Activated CD8-positive, alpha-beta T cell treated with anti-CD3 and anti-CD28 coated beads, Interleukin-2, amount 10 ng/mL, durations not matched to agents 7 days and 5 days (primary cell): ENCODE measurements at regions not wholly inside any gene's neighbourhood (a gene's known extent, or its start where the extent isn't known, plus 50 kb on each side); places are given as distances from the start of the nearest gene placed in this dataset.
"Not testable (repeated sequence)": the region's sequence is repeated elsewhere in the genome, so short reads cannot be mapped to it uniquely, and the experiment has no call there.

Experiments used
- ATAC-seq: fragments of 150-1000 bp; cut with Tn5 transposase; one replicate; pipeline ENCODE4 v1.10.0; 2021; ENCODE audit warnings: moderate library complexity
- CTCF ChIA-PET: fragments of 350-600 bp; sonication (Branson Sonifier 250); formaldehyde crosslinking; loops from one replicate; lab custom pipeline; 2021; ENCODE audit warnings: antibody characterized with exemption; lab: Charles Lee
- POLR2A ChIA-PET: fragments of 350-600 bp; sonication (Branson Sonifier 250); formaldehyde crosslinking; loops from one replicate; lab custom pipeline; 2021; ENCODE audit warnings: antibody characterized with exemption; lab: Charles Lee
- DNase-seq: peaks from one replicate; pipeline ENCODE4 v3.0.0-alpha.2; 2020
- H3K27ac Mint-ChIP-seq: one replicate; pipeline ENCODE4 v1.8.0; 2021; ENCODE audit warnings: mild to moderate bottlenecking, mixed read lengths
- H3K27me3 Mint-ChIP-seq: one replicate; pipeline ENCODE4 v1.8.0; 2021; ENCODE audit warnings: low read depth, mixed read lengths
- H3K36me3 Mint-ChIP-seq: one replicate; pipeline ENCODE4 v1.8.0; 2021; ENCODE audit warnings: low read depth, mixed read lengths
- H3K4me1 Mint-ChIP-seq: one replicate; pipeline ENCODE4 v1.8.0; 2021; ENCODE audit warnings: low read depth, mixed read lengths
- H3K4me3 Mint-ChIP-seq: one replicate; pipeline ENCODE4 v1.8.0; 2021; ENCODE audit warnings: mild to moderate bottlenecking, mixed read lengths
- H3K9me3 Mint-ChIP-seq: one replicate; pipeline ENCODE4 v1.8.0; 2022; ENCODE audit warnings: mixed read lengths; ENCODE audit not compliant: insufficient read depth

DNA sequence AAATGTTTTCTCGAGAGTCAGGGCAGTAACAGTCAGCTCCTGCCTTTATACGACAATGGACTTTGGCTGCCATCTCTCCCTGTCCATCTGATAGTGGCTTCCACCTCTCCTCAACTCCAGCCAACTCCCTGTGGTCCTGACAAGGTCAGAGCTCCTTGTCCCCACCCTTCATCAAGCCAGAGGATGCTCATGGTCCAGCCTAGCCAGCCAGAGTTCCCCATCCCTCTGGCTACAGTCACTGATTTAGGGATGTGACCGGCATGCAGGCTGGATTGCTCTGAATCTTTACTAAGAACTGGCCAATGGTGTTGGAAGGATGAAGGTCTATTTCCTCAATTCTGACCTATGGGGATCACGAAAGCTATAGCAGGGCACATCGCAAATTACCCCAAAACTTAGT, 156.1 kb downstream of the OR4M2 start:
- Mint-ChIP-seq H3K4me3 (no peak overlapping the region), H3K36me3 (no peaks in the 10 kb centered on the region), H3K4me1 (no peaks in the 10 kb centered on the region), H3K9me3 (no peaks in the 10 kb centered on the region), H3K27ac (no peak overlapping the region), H3K27me3 (peaks cover 10% of the 10 kb centered on the region)
- ATAC-seq, result no peak
- ChIA-PET POLR2A (no interaction called here), CTCF (no interaction called here)
- DNase-seq, result no peak

DNA sequence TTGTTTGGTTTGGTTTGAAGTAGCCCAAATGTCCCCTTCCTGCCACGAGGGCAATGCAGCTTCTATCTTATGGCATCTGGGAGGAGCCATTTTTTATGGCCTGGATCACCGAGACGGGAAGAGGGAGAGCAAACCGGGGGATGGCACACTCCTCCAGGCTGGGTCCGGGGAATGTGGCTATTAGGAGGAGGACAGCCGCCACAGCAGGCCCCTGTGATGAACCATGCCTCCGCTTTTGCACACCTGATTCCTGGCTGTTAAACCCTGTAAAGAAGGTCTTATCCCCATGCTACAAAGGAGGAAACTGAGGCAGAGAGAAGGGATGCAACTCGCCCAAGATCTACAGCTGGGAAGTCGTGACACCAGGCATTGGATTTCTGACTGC, 157.6 kb downstream of the OR4M2 start:
- ATAC-seq (no peak), DNase-seq (no peak)
- Mint-ChIP-seq H3K9me3 (no peaks in the 10 kb centered on the region), H3K27me3 (no peaks in the 10 kb centered on the region), H3K27ac (no peak overlapping the region), H3K36me3 (no peaks in the 10 kb centered on the region), H3K4me1 (no peaks in the 10 kb centered on the region), H3K4me3 (no peak overlapping the region)
- ChIA-PET CTCF (no interaction called here), POLR2A (no interaction called here)

DNA sequence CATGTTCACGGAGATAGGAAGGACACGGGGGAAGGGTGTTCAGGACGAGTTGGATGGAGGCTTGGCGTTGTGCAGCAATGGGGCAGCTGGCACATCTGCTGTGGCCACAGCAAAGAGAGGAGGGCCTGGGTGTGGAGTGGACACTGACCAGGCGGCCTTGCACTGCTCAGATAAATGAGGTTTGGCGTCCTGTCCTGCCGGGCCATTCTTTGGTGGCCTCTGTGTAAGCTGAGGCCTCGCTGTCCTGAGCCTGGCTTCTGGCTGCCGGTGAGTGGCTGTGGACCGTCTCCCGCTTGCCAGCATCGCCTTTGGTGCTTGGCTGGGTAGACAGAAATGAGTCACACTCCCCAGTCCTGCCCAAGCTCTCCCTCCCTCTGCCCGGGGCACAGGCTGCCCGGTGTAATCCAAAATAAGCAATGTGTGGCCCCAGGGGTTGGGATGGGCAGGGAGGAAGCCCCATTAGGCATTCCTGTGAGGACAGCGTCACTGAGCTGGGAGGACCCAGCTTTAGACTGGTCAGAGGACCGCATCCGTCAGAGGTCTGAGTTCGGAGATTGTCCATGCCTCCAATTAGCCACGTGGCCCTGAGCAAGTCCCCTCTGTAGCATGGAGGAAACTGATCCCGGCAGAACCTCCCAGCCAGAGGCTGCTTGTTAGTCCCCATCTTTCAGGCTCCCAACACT, 158.1 kb downstream of the OR4M2 start:
- DNase-seq, ATAC-seq, H3K27ac Mint-ChIP-seq, POLR2A ChIA-PET, H3K27me3 Mint-ChIP-seq, CTCF ChIA-PET, H3K4me1 Mint-ChIP-seq, H3K36me3 Mint-ChIP-seq, H3K4me3 Mint-ChIP-seq, H3K9me3 Mint-ChIP-seq: not testable (repeated sequence)

DNA sequence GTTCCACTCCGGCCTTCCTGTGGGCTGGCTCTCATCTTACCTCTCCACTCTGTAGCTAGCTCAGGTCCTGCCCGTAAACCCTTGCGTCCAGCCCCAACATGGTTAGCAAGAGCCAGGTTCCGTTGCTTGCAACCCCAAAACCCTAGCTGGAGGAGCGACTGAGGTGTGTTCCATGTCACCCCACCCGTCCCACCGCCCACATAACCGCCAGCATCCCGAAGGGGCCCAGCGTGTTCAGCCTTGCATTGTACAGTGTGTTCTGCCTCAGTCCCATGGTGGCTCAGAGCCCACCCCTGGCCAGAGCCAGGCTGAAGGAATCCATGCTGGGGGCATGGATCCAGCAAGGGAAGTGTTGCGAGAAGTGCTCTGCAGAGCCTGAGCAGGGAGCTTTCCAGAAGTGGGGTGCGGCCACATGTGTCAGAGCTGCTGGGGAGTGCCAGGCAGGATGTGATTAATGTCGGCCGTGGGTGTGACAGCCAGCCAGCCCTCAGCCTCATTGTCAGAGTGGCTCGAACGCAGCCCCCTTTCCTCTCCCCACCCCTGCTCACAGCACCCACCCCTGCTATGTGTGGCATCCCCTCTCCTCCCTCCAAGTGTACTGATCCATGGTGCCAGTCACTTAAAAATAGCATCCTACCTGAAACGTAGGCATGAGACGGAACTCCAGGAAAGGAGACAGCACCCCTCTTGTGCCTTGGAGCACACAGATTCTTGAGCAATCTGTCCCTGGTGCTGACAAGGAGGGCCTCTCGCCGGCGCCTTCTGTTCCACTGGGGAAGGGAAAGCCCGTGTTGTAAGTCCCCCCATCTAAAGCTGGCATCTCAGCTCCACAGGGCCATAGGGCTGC, 158.9 kb downstream of the OR4M2 start:
- H3K4me3 Mint-ChIP-seq, H3K27me3 Mint-ChIP-seq, CTCF ChIA-PET, POLR2A ChIA-PET, H3K36me3 Mint-ChIP-seq, H3K27ac Mint-ChIP-seq, DNase-seq, ATAC-seq, H3K4me1 Mint-ChIP-seq, H3K9me3 Mint-ChIP-seq: not testable (repeated sequence)

DNA sequence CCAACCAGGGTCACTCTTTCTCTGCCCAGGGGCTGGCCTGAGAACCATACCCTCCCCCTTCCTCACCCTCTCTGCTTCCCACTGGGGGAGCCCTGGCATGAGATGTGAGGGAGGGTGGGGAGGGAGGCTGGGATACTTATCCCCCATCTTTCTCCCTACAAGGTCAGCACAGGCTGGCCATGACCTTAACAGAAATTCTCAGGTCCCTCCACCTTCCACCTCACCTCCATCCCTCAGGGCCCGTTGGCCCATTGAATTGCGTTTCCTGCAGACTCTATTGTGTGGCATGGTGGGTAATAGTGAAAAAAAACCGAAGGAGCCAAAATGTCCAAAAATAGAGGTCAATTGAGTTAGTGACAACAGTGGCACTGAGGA, 159.5 kb downstream of the OR4M2 start:
- POLR2A ChIA-PET, result no interaction called here
- no peaks in the 10 kb centered on the region for H3K9me3 Mint-ChIP-seq
- no peaks in the 10 kb centered on the region for H3K4me1 Mint-ChIP-seq
- CTCF ChIA-PET, result no interaction called here
- DNase-seq (no peak), ATAC-seq (no peak)
- no peaks in the 10 kb centered on the region for H3K36me3 Mint-ChIP-seq
- no peaks in the 10 kb centered on the region for H3K27me3 Mint-ChIP-seq
- H3K4me3 Mint-ChIP-seq, result no peak overlapping the region
- no peak overlapping the region for H3K27ac Mint-ChIP-seq

DNA sequence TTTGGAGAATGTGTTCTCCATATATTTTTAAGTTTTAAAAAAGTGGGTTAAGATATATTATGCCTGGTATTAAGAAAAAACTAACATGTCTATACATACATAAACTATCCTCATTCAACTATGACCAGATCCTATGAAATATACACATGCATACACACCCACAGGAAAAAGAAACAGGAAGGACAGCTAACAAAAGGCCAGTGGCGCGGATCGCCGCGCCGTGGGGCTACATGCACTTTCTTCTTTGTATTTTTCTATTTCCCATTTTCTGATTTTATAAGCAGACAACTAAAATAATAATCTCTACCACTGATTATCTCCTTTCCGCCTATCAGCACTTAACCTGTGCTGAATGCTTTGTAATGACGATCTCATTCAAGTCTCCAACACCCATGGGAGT, 160.1 kb downstream of the OR4M2 start:
- ATAC-seq (no peak), DNase-seq (no peak)
- no peaks in the 10 kb centered on the region for H3K4me1 Mint-ChIP-seq
- no peak overlapping the region for H3K4me3 Mint-ChIP-seq
- H3K27me3 Mint-ChIP-seq, result no peaks in the 10 kb centered on the region
- no peak overlapping the region for H3K27ac Mint-ChIP-seq
- ChIA-PET POLR2A (no interaction called here), CTCF (no interaction called here)
- no peaks in the 10 kb centered on the region for H3K9me3 Mint-ChIP-seq
- no peaks in the 10 kb centered on the region for H3K36me3 Mint-ChIP-seq

DNA sequence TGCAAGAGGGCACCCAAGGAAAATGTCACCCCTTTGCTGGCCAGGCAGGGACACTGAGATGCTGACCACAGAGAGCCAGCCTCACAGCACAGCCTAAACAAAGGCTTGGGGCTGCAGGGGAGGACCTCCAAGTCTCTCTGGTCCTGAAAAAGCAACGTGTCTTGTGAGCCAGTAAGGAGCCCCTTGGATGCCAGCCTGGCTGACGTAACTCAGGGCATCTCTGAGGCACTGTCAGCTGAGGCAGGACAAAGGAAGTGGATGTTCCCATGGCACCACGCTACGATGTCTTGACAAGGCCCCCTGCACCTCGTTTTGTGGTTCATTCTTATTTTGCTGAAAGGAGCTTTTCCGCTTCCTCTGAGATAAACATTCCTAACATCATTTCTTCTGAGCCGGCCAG, 160.7 kb downstream of the OR4M2 start:
- H3K4me3 Mint-ChIP-seq, result no peak overlapping the region
- H3K27me3 Mint-ChIP-seq, result no peaks in the 10 kb centered on the region
- H3K4me1 Mint-ChIP-seq, result no peaks in the 10 kb centered on the region
- ChIA-PET CTCF (no interaction called here), POLR2A (no interaction called here)
- no peak overlapping the region for H3K27ac Mint-ChIP-seq
- no peak for ATAC-seq
- no peaks in the 10 kb centered on the region for H3K36me3 Mint-ChIP-seq
- no peak for DNase-seq
- H3K9me3 Mint-ChIP-seq, result no peaks in the 10 kb centered on the region

DNA sequence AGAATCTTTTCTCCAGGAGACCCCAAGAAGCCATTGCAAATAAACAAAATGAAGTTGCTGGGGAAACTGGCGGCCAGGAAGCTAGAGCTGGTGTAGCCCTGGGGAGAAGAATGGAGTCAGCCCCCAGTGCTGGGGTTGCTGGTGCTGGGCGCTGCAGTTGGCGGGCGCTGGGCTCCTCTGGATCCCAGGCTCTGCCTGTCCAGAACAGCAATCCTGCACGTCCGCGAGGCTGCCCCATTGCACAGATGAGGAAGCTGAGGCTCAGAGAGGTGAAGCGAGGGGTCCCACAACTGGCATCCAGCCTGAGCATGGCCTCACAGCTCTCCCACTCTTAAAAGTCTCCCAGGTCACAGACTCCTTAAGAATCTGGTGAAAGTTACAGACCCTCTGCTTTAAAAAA, 161.1 kb downstream of the OR4M2 start:
- H3K36me3 Mint-ChIP-seq, result no peaks in the 10 kb centered on the region
- ChIA-PET POLR2A (no interaction called here), CTCF (no interaction called here)
- ATAC-seq (no peak), DNase-seq (no peak)
- no peak overlapping the region for H3K4me3 Mint-ChIP-seq
- no peaks in the 10 kb centered on the region for H3K9me3 Mint-ChIP-seq
- H3K4me1 Mint-ChIP-seq, result no peaks in the 10 kb centered on the region
- no peak overlapping the region for H3K27ac Mint-ChIP-seq
- H3K27me3 Mint-ChIP-seq, result no peaks in the 10 kb centered on the region

DNA sequence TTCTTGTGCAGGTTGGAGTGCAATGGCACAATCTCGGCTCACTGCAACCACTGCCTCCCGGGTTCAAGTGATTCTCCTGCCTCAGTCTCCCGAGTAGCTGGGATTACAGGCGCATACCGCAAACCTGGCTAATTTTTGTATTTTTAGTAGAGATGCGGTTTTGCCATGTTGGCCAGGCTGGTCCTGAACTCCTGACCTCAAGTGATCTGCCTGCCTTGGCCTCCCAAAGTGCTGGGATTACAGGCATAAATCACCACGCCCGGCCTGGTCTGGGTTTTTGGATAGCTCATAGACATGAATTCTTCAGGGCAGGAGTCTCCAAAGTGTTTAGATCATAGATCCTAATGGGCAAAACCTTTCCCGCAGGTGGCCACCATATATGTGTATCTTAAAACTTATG, 162.0 kb downstream of the OR4M2 start:
- DNase-seq, CTCF ChIA-PET, POLR2A ChIA-PET, H3K27me3 Mint-ChIP-seq, H3K4me3 Mint-ChIP-seq, H3K4me1 Mint-ChIP-seq, H3K36me3 Mint-ChIP-seq, ATAC-seq, H3K9me3 Mint-ChIP-seq, H3K27ac Mint-ChIP-seq: not testable (repeated sequence)

DNA sequence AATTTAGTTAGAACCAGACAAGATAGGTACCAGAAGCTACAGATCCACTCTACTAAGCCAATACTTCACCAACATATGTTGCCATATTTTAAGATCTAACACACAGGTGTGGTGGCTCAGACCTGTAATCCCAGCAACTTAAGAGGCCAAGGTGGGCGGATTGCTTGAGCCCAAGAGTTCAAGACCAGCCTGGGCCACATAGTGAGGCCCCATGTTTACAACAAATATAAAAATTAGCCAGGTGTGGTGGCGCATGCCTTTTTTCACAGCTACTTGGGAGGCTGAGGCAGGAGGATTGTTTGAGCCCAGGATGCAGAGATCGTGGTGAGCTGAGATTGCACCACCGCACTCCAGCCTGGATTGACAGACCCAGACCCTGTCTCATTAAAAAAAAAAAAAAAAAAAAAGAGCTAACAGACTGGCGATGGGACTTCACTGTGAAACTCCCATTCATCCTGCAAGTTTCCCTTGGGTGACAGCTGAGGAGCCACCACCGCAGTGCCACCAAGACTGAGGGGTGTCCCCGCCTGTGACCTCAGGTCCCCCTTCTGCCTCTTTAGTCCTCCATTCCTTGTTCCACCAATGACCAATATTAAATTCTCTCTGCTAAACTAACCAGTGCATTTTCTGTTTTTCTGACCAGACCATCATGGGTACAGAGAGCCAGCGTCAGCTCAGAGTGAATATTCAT, 163.3 kb downstream of the OR4M2 start:
- ChIA-PET CTCF (no interaction called here), POLR2A (no interaction called here)
- Mint-ChIP-seq H3K27me3 (no peaks in the 10 kb centered on the region), H3K4me1 (no peaks in the 10 kb centered on the region), H3K9me3 (no peaks in the 10 kb centered on the region), H3K4me3 (no peak overlapping the region), H3K27ac (no peak overlapping the region), H3K36me3 (no peaks in the 10 kb centered on the region)
- DNase-seq (no peak), ATAC-seq (no peak)

DNA sequence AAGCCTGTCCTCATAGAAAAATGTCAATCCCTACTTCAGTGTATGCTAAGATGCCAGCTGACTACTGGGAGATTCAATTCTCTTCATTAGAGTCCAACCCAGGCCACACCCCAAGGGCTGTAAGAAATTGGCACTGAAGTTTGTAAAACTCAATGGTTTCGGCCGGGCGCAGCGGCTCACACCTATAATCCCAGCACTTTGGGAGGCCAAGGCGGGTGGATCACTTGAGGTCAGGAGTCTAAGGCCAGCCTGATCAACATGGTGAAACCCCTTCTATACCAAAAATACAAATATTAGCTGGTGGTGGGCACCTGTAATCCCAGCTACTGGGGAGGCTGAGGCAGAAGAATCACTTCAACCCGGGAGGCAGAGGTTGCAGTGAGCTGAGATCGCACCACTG, 169.2 kb downstream of the OR4M2 start:
- H3K9me3 Mint-ChIP-seq, H3K27ac Mint-ChIP-seq, DNase-seq, CTCF ChIA-PET, H3K36me3 Mint-ChIP-seq, H3K4me3 Mint-ChIP-seq, POLR2A ChIA-PET, ATAC-seq: not testable (repeated sequence)
- H3K4me1 Mint-ChIP-seq, result peaks cover 10% of the 10 kb centered on the region
- H3K27me3 Mint-ChIP-seq, result peaks cover 12% of the 10 kb centered on the region
